SK-N-SH treated with all-trans-retinoic acid at 6 μM for 48 hours (cell line): ENCODE measurements at regions not wholly inside any gene's neighbourhood (a gene's known extent, or its start where the extent isn't known, plus 50 kb on each side); places are given as distances from the start of the nearest gene placed in this dataset.

Source experiments
- ATAC-seq: fragments of 200-7000 bp; cut with Tn5 transposase; 3 replicates; pipeline ENCODE4 v1.9.1; 2020; ENCODE audit warnings: mild to moderate bottlenecking, moderate library complexity
- ARNTL ChIP-seq: fragments of 450-650 bp; formaldehyde crosslinking; IDR thresholded peaks from 2 replicates; pipeline ENCODE4 v1.5.0; 2020; ENCODE audit warnings: low read depth, mild to moderate bottlenecking, moderate library complexity, borderline replicate concordance
- BACH2 ChIP-seq: fragments of 250-450 bp; sonication (Bioruptor Pico); IDR thresholded peaks from 2 replicates; pipeline ENCODE4 v1.9.0; 2021; ENCODE audit warnings: mild to moderate bottlenecking, borderline replicate concordance
- CSDC2 ChIP-seq: fragments of 250-450 bp; sonication (Bioruptor Pico); IDR thresholded peaks from 2 replicates; pipeline ENCODE4 v1.5.0; 2020; ENCODE audit warnings: mild to moderate bottlenecking, moderate library complexity
- ESRRG ChIP-seq: fragments of 250-450 bp; sonication (Bioruptor Pico); IDR thresholded peaks from 2 replicates; pipeline ENCODE4 v1.6.1; 2021; ENCODE audit warnings: mild to moderate bottlenecking
- GLIS3 ChIP-seq: fragments of 250-450 bp; sonication (Bioruptor Pico); IDR thresholded peaks from 2 replicates; pipeline ENCODE4 v1.5.0; 2020; ENCODE audit warnings: mild to moderate bottlenecking, moderate library complexity
- ISL1 ChIP-seq: fragments of 250-450 bp; sonication (Bioruptor Pico); IDR thresholded peaks from 2 replicates; pipeline ENCODE4 v2.1.2; 2022; ENCODE audit warnings: mild to moderate bottlenecking, moderate library complexity
- OSR1 ChIP-seq: fragments of 250-450 bp; sonication (Bioruptor Pico); IDR thresholded peaks from 2 replicates; pipeline ENCODE4 v1.8.0; 2022; ENCODE audit warnings: moderate library complexity, mild to moderate bottlenecking, inconsistent platforms
- PPARA ChIP-seq: fragments of 250-450 bp; sonication (Bioruptor Pico); IDR thresholded peaks from 2 replicates; pipeline ENCODE4 v1.5.0; 2020; ENCODE audit warnings: mild to moderate bottlenecking, borderline replicate concordance
- RARB ChIP-seq: fragments of 250-450 bp; sonication (Bioruptor Pico); IDR thresholded peaks from 2 replicates; pipeline ENCODE4 v1.8.0; 2021; ENCODE audit warnings: mild to moderate bottlenecking, moderate library complexity
- SNAI2 ChIP-seq: fragments of 250-450 bp; sonication (Bioruptor Pico); IDR thresholded peaks from 2 replicates; pipeline ENCODE4 v1.5.0; 2020; ENCODE audit warnings: mild to moderate bottlenecking, moderate library complexity
- TCF4 ChIP-seq: fragments of 250-450 bp; sonication (Bioruptor Pico); IDR thresholded peaks from 2 replicates; pipeline ENCODE4 v1.8.0; 2021; ENCODE audit warnings: mild to moderate bottlenecking, moderate library complexity, borderline replicate concordance
- ZC3H10 ChIP-seq: fragments of 250-450 bp; sonication (Bioruptor Pico); IDR thresholded peaks from 2 replicates; pipeline ENCODE4 v1.5.1; 2021; ENCODE audit warnings: mild to moderate bottlenecking, moderate library complexity
- ZFP3 ChIP-seq: fragments of 250-450 bp; sonication (Bioruptor Pico); IDR thresholded peaks from 2 replicates; pipeline ENCODE4 v1.5.0; 2020; ENCODE audit warnings: mild to moderate bottlenecking, moderate library complexity
- ZFP30 ChIP-seq: fragments of 450-650 bp; formaldehyde crosslinking; IDR thresholded peaks from 2 replicates; pipeline ENCODE4 v1.5.0; 2022; ENCODE audit warnings: mild to moderate bottlenecking, moderate library complexity
- ZNF565 ChIP-seq: fragments of 450-650 bp; formaldehyde crosslinking; conservative IDR thresholded peaks from 2 replicates; pipeline ENCODE4 v1.5.0; 2020; ENCODE audit warnings: low read depth, mild to moderate bottlenecking, moderate library complexity
- ZNF70 ChIP-seq: fragments of 450-650 bp; formaldehyde crosslinking; IDR thresholded peaks from 2 replicates; pipeline ENCODE4 v1.5.0; 2020; ENCODE audit warnings: mild to moderate bottlenecking, moderate library complexity
- ZNF8 ChIP-seq: fragments of 450-650 bp; formaldehyde crosslinking; IDR thresholded peaks from 2 replicates; pipeline ENCODE4 v1.5.0; 2020; ENCODE audit warnings: mild to moderate bottlenecking, moderate library complexity
- TF ChIP-seq, protein P1 (sequence below): fragments of 250-450 bp; sonication (Bioruptor Pico); IDR thresholded peaks from 2 replicates; pipeline ENCODE4 v1.8.0; 2020; ENCODE audit warnings: mild to moderate bottlenecking, moderate library complexity, borderline replicate concordance
- TF ChIP-seq, protein P2 (sequence below): fragments of 250-450 bp; sonication (Bioruptor Pico); IDR thresholded peaks from 2 replicates; pipeline ENCODE4 v1.8.0; 2021; ENCODE audit warnings: low read depth, mild to moderate bottlenecking, moderate library complexity, borderline replicate concordance
- TF ChIP-seq, protein P3 (sequence below): fragments of 250-450 bp; sonication (Bioruptor Pico); IDR thresholded peaks from 2 replicates; pipeline ENCODE4 v1.5.1; 2020; ENCODE audit warnings: low read depth, mild to moderate bottlenecking, moderate library complexity
- TF ChIP-seq, protein P4 (sequence below): fragments of 250-450 bp; sonication (Bioruptor Pico); IDR thresholded peaks from 2 replicates; pipeline ENCODE4 v1.5.0; 2020; ENCODE audit warnings: mild to moderate bottlenecking, moderate library complexity
- TF ChIP-seq, protein P5 (sequence below): fragments of 250-450 bp; sonication (Bioruptor Pico); IDR thresholded peaks from 2 replicates; pipeline ENCODE4 v1.5.1; 2021; ENCODE audit warnings: mild to moderate bottlenecking, moderate library complexity

DNA sequence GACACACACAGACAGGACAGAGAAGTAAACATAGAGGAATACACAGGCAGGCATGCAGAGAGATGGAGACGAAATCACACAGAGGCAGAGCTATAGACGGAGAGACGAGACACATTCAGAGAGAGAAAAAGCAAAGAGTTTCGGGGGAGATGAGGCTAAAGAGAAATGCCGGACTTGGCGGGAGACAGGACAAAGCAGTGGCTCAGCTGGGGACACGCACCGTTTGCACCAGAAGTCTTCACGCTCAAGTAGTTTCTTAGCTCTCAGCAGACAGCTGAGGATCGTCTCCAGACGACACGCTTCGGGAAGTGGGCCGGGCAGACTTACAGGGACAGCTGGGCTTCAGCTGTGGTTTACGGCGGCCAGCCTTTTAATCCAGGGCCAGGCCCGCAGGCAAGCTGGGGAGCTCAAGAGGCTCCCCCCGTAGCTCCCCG lies 56.2 kb upstream of the DLG1 start:
- ATAC-seq = peak; percentile 15; the same call in 1 of the 3 replicates
- TF ChIP-seq, protein P1, sequence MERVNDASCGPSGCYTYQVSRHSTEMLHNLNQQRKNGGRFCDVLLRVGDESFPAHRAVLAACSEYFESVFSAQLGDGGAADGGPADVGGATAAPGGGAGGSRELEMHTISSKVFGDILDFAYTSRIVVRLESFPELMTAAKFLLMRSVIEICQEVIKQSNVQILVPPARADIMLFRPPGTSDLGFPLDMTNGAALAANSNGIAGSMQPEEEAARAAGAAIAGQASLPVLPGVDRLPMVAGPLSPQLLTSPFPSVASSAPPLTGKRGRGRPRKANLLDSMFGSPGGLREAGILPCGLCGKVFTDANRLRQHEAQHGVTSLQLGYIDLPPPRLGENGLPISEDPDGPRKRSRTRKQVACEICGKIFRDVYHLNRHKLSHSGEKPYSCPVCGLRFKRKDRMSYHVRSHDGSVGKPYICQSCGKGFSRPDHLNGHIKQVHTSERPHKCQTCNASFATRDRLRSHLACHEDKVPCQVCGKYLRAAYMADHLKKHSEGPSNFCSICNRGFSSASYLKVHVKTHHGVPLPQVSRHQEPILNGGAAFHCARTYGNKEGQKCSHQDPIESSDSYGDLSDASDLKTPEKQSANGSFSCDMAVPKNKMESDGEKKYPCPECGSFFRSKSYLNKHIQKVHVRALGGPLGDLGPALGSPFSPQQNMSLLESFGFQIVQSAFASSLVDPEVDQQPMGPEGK (CRISPR knock-in tag) = no peak
- TF ChIP-seq ESRRG (CRISPR knock-in tag) (no peak), ZC3H10 (no peak), TCF4 (CRISPR knock-in tag) (no peak), SNAI2 (no peak), OSR1 (CRISPR knock-in tag) (no peak), CSDC2 (CRISPR knock-in tag) (no peak), GLIS3 (CRISPR knock-in tag) (no peak), ZNF565 (no peak), ZFP30 (no peak), BACH2 (CRISPR knock-in tag) (no peak), ZNF8 (CRISPR knock-in tag) (no peak), PPARA (CRISPR knock-in tag) (no peak)
- TF ChIP-seq, protein P2, sequence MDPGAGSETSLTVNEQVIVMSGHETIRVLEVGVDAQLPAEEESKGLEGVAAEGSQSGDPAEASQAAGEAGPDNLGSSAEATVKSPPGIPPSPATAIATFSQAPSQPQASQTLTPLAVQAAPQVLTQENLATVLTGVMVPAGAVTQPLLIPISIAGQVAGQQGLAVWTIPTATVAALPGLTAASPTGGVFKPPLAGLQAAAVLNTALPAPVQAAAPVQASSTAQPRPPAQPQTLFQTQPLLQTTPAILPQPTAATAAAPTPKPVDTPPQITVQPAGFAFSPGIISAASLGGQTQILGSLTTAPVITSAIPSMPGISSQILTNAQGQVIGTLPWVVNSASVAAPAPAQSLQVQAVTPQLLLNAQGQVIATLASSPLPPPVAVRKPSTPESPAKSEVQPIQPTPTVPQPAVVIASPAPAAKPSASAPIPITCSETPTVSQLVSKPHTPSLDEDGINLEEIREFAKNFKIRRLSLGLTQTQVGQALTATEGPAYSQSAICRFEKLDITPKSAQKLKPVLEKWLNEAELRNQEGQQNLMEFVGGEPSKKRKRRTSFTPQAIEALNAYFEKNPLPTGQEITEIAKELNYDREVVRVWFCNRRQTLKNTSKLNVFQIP (CRISPR knock-in tag) = no peak
- TF ChIP-seq, protein P3, sequence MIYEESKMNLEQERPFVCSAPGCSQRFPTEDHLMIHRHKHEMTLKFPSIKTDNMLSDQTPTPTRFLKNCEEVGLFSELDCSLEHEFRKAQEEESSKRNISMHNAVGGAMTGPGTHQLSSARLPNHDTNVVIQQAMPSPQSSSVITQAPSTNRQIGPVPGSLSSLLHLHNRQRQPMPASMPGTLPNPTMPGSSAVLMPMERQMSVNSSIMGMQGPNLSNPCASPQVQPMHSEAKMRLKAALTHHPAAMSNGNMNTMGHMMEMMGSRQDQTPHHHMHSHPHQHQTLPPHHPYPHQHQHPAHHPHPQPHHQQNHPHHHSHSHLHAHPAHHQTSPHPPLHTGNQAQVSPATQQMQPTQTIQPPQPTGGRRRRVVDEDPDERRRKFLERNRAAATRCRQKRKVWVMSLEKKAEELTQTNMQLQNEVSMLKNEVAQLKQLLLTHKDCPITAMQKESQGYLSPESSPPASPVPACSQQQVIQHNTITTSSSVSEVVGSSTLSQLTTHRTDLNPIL (CRISPR knock-in tag) = no peak
- TF ChIP-seq, protein P4, sequence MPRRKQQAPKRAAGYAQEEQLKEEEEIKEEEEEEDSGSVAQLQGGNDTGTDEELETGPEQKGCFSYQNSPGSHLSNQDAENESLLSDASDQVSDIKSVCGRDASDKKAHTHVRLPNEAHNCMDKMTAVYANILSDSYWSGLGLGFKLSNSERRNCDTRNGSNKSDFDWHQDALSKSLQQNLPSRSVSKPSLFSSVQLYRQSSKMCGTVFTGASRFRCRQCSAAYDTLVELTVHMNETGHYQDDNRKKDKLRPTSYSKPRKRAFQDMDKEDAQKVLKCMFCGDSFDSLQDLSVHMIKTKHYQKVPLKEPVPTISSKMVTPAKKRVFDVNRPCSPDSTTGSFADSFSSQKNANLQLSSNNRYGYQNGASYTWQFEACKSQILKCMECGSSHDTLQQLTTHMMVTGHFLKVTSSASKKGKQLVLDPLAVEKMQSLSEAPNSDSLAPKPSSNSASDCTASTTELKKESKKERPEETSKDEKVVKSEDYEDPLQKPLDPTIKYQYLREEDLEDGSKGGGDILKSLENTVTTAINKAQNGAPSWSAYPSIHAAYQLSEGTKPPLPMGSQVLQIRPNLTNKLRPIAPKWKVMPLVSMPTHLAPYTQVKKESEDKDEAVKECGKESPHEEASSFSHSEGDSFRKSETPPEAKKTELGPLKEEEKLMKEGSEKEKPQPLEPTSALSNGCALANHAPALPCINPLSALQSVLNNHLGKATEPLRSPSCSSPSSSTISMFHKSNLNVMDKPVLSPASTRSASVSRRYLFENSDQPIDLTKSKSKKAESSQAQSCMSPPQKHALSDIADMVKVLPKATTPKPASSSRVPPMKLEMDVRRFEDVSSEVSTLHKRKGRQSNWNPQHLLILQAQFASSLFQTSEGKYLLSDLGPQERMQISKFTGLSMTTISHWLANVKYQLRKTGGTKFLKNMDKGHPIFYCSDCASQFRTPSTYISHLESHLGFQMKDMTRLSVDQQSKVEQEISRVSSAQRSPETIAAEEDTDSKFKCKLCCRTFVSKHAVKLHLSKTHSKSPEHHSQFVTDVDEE (CRISPR knock-in tag) = no peak

DNA sequence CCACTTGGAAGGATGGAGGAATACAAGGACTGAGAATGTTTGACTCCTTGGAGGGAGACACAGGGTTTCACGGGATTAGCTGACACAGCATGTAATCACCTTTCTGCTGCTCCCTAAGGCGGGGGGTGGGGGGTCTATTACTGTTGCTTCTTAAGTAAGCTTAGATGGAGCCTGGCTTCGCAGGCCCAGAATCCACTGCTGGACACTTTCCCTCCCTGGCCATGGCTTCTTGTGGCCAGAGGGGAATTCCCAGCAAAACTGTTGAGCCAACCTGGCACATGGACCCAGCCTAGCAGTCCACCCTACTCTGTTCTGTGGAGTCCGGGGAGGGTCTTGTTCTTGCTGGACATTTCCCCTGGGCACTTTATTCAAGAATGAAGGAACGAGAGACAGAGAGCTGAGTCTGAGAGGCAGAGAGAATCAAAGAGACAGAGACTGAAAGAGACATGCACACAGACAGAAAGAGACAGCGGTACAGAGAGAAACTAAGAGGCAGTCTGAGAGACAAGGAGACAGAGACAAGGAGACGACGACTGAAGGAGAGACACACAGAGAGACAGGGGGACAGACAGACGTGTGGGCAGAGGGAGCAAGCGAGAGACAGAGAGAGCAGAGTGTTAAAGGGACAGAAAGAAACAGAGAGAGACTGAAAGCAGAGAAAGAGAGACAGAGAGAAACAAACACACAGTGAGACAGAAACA lies 55.6 kb upstream of the DLG1 start:
- ATAC-seq = peak; percentile 32
- TF ChIP-seq ZNF8 (CRISPR knock-in tag) (no peak), ARNTL (CRISPR knock-in tag) (no peak), ZFP30 (no peak), BACH2 (CRISPR knock-in tag) (no peak), ZFP3 (CRISPR knock-in tag) (no peak), RARB (CRISPR knock-in tag) (no peak), PPARA (CRISPR knock-in tag) (no peak), ISL1 (CRISPR knock-in tag) (no peak), ZNF70 (no peak), GLIS3 (CRISPR knock-in tag) (no peak), TCF4 (CRISPR knock-in tag) (no peak), OSR1 (CRISPR knock-in tag) (no peak), ZC3H10 (no peak), CSDC2 (CRISPR knock-in tag) (no peak)
- TF ChIP-seq, protein P1 (CRISPR knock-in tag) = no peak
- TF ChIP-seq, protein P4 (CRISPR knock-in tag) = no peak
- TF ChIP-seq, protein P5, sequence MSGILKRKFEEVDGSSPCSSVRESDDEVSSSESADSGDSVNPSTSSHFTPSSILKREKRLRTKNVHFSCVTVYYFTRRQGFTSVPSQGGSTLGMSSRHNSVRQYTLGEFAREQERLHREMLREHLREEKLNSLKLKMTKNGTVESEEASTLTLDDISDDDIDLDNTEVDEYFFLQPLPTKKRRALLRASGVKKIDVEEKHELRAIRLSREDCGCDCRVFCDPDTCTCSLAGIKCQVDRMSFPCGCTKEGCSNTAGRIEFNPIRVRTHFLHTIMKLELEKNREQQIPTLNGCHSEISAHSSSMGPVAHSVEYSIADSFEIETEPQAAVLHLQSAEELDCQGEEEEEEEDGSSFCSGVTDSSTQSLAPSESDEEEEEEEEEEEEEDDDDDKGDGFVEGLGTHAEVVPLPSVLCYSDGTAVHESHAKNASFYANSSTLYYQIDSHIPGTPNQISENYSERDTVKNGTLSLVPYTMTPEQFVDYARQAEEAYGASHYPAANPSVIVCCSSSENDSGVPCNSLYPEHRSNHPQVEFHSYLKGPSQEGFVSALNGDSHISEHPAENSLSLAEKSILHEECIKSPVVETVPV = no peak
